Astrocyte of the cerebellum (primary cell): ENCODE measurements at regions not wholly inside any gene's neighbourhood (a gene's known extent, or its start where the extent isn't known, plus 50 kb on each side); places are given as distances from the start of the nearest gene placed in this dataset.
A peak's percentile ranks its signal among the peaks of the same experiment; 100 is the strongest.

Experiments
- DNase-seq: peaks from one replicate; pipeline ENCODE4 v3.0.0-alpha.2; 2011; ENCODE audit warnings: low read depth
- H3K4me3 ChIP-seq: 2 replicates; pipeline ENCODE4 v1.5.1; 2011; ENCODE audit warnings: mild to moderate bottlenecking, low read depth, low read length, moderate library complexity
- CTCF ChIP-seq: IDR thresholded peaks from 2 replicates; pipeline ENCODE4 v1.5.1; 2012; ENCODE audit warnings: low read length, low read depth, moderate library complexity, mild to moderate bottlenecking; ENCODE audit errors: missing control alignments
- in situ Hi-C: cut with HindIII; loops from 2 replicates; pipeline ENCODE4 v1.10.0; 2017; ENCODE audit warnings: low sequenced_read_pairs

GRCh38 chr11:113547739-113548138 is 72.5 kb upstream of the DRD2 start:
- DNase-seq, result no peak
- TF ChIP-seq CTCF, result no peak
- H3K4me3 ChIP-seq, result no peak overlapping the region
- in situ Hi-C loops, result no loop called here

GRCh38 chr11:113546757-113547507 is 71.7 kb upstream of the DRD2 start:
- no peak for TF ChIP-seq CTCF
- no peak overlapping the region for H3K4me3 ChIP-seq
- in situ Hi-C loops, result no loop called here
- peak; percentile 81 for DNase-seq

GRCh38 chr11:113542420-113542819 is 67.2 kb upstream of the DRD2 start:
- no peak overlapping the region for H3K4me3 ChIP-seq
- no peak for TF ChIP-seq CTCF
- DNase-seq, result no peak
- in situ Hi-C loops, result no loop called here

GRCh38 chr11:113540416-113541330 is 65.5 kb upstream of the DRD2 start:
- H3K4me3 ChIP-seq, result no peak overlapping the region
- DNase-seq, result no peak
- in situ Hi-C loops, result no loop called here
- no peak for TF ChIP-seq CTCF

GRCh38 chr11:113538451-113539412 is 63.5 kb upstream of the DRD2 start:
- TF ChIP-seq CTCF, result no peak
- DNase-seq, result no peak
- H3K4me3 ChIP-seq, result no peak overlapping the region
- in situ Hi-C loops, result no loop called here

- in situ Hi-C loops, result no loop called here
- no peak for TF ChIP-seq CTCF
- no peak for DNase-seq
- no peak overlapping the region for H3K4me3 ChIP-seq
Observed at GRCh38 chr11:113534625-113535024, 59.4 kb upstream of the DRD2 start.
